ENCODE measurements at regions not wholly inside any gene's neighbourhood (a gene's known extent, or its start where the extent isn't known, plus 50 kb on each side); places are given as distances from the start of the nearest gene placed in this dataset.
"Not testable (repeated sequence)": the region's sequence is repeated elsewhere in the genome, so short reads cannot be mapped to it uniquely, and the experiment has no call there.

- no peak for DNase-seq (ENCODE audit: low read depth, low spot score)
Observed at GRCh38 chr10:78584681-78585080, 484.1 kb upstream of the ZMIZ1 start.

- DNase-seq (ENCODE audit: low read depth, low spot score): no peak
Observed at GRCh38 chr10:78585952-78586351, 482.8 kb upstream of the ZMIZ1 start.

GRCh38 chr10:78588194-78588811, 480.5 kb upstream of the ZMIZ1 start:
- DNase-seq (ENCODE audit: low read depth, low spot score): peak; percentile 82

DNA sequence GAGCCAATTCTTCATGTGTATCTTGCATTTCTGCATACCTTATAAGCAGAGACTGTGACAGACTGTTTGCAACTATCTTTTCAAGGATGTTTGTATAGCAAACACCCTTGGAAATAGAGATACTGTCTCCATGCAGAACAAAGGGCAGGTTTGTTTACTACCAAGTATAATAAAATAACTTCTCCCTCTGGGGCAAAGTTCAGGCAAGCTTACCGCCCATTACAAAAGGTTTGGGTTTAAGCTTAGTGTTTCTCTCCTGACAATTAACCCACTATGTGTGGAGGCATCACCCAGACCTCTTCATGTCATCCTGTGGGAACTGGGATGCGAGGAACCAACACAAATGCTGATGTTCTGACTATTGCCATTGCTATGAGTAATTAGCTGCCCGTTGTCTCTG, 479.1 kb upstream of the ZMIZ1 start:
- DNase-seq (ENCODE audit: low read depth, low spot score): no peak

GRCh38 chr10:78591066-78591465, 477.7 kb upstream of the ZMIZ1 start:
- no peak for DNase-seq (ENCODE audit: low read depth, low spot score)

DNA sequence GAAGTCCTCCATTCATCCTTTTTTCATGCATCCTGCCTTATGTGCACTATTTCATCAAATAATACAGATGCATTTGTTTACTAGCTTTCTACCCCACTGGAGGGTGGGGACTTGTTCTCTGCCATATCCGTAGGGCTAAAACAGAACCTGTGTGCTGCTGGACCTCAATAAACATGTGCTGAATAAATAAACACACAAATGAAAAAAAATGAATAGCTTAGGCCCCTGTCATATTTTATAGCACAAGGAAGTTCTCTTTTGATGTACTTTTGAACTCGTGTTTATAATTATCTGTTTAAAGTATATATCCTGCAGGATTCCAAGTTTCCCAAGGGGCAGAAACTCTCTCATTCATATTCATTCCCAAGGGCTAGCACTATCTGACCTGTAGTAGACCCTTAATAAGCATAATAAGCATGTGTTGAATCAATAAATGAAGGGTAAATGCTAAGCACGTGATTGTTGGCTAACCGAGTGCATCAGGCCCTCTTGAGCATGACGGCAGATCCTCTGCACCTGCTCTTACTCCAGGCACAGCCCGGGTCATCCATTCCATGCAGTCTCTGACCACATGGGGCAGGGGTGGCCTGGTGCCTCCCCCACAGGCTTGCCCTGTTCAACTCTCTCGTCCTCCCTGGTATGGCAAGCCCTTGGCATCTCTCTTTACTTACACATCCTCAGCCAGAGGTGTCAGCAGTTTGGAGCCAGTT, 474.1 kb upstream of the ZMIZ1 start:
- DNase-seq (ENCODE audit: low read depth, low spot score): no peak

DNA sequence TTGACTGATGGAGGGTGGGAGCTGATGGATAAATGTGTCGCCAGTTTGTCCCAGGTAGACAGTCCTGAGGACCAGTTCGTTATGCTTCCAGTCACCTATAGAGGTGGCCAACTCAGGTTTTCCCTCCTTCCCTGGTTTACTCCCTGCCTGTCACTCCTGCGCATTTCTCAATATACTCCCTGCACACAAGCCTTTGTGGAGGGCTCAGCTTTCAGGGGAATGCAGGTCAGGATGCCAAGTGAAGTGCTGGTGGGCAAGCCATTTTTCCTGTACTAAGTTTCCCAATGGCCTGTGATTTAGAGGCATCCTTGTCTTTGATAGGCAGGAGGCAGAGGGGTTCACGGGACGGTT, 473.5 kb upstream of the ZMIZ1 start:
- no peak for DNase-seq (ENCODE audit: low read depth, low spot score)

GRCh38 chr10:78596556-78596955, 472.2 kb upstream of the ZMIZ1 start:
- no peak for DNase-seq (ENCODE audit: low read depth, low spot score)

DNA sequence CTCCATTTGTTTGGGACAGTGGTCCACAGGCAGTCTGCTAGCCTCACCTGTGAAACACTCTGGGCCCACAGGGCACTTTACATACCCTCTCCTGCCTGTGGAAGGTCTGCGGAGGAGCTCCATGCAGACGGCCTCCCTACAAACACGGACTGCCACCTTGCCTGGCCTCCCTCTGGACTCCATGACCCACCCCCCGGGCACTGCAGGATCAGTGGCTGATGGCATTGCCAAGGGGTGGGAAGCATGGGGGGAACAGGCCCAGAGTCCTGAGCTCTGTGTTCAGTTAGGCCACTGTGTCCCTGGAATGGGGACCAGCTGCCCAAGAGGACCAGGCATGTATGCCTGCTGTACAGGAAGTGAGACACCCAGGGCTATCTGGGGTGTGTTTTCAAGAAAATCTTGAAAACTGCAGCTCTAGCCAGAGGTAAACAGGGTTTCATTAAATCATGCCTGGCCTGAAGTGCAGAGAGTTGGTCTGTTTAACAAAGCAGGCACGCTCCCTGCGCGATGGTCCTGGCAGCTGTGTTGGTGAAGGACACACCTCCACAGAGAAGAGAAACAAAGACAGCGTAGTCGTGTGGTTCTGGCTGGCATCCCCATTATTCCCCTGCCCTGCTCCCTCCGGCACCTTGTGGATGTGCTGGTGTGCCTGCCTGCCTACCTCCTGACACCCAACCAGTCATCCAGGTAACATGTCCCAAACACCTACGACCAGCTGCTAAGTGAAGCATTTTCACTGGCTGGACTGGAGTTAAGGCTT, 470.8 kb upstream of the ZMIZ1 start:
- DNase-seq (ENCODE audit: low read depth, low spot score): no peak

GRCh38 chr10:78599122-78599853, 469.5 kb upstream of the ZMIZ1 start:
- DNase-seq (ENCODE audit: low read depth, low spot score): no peak

GRCh38 chr10:78600121-78600665, 468.6 kb upstream of the ZMIZ1 start:
- no peak for DNase-seq (ENCODE audit: low read depth, low spot score)

GRCh38 chr10:78600740-78601139, 468.0 kb upstream of the ZMIZ1 start:
- DNase-seq (ENCODE audit: low read depth, low spot score): peak; percentile 45

- no peak for DNase-seq (ENCODE audit: low read depth, low spot score)
Observed at GRCh38 chr10:78602201-78602932, 466.4 kb upstream of the ZMIZ1 start.

- no peak for DNase-seq (ENCODE audit: low read depth, low spot score)
Observed at GRCh38 chr10:78604286-78604685, 464.5 kb upstream of the ZMIZ1 start.

- DNase-seq (ENCODE audit: low read depth, low spot score): no peak
Observed at GRCh38 chr10:78604721-78605120, 464.0 kb upstream of the ZMIZ1 start.

DNA sequence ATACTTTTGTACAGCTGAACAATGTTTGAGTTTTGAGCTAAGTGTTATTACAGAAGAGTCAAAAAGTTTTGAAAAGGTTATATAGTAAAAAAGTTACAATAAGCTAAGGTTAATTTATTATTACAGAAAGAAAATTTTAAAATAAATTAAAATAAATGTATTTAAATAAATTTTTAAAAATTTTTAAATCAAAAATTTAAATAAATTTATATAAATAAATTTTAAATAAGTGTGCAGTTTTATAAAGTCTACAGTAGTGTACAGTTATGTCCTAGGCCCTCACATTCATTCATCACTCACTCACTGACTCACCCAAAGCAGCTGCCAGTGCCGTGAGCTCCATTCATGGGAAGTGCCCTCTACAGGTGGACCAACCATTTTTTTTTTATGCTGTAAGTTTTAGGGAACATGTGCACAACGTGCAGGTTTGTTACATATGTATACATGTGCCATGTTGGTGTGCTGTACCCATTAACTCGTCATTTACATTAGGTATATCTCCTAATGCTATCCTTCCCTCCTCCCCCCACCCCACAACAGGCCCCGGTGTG, 462.9 kb upstream of the ZMIZ1 start:
- peak; percentile 33 for DNase-seq (ENCODE audit: low read depth, low spot score)

DNA sequence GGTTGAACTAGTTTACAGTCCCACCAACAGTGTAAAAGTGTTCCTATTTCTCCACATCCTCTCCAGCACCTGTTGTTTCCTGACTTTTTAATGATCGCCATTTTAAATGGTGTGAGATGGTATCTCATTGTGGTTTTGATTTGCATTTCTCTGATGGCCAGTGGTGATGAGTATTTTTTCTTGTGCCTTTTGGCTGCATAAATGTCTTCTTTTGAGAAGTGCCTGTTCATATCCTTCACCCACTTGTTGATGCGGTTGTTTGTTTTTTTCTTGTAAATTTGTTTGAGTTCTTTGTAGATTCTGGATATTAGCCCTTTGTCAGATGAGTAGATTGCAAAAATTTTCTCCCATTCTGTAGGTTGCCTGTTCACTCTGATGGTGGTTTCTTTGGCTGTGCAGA, 462.0 kb upstream of the ZMIZ1 start:
- not testable (repeated sequence) for DNase-seq (ENCODE audit: low read depth, low spot score)

- DNase-seq (ENCODE audit: low read depth, low spot score): no peak
Observed at GRCh38 chr10:78609976-78610375, 458.8 kb upstream of the ZMIZ1 start.

- no peak for DNase-seq (ENCODE audit: low read depth, low spot score)
Observed at GRCh38 chr10:78613132-78613531, 455.6 kb upstream of the ZMIZ1 start.

DNA sequence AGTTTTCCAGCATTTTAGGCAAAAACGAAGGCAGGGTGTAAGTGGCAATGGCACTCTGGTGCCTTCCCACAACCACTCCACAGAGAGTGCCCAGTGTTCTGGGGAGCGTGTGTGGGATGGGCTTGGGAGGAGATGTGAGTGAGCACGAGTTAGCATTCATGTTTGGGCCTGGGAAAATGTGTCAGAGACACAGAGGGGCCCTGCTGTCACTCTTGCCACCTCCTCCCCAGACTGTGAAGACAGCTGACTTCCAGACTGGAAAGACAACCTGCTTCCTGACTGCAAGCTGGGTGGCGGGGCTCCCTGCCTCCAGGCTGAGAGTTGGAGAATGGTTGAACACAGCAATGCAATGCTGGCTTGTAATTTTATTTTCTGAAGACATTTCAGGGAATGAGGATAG, 454.5 kb upstream of the ZMIZ1 start:
- DNase-seq (ENCODE audit: low read depth, low spot score): no peak

DNA sequence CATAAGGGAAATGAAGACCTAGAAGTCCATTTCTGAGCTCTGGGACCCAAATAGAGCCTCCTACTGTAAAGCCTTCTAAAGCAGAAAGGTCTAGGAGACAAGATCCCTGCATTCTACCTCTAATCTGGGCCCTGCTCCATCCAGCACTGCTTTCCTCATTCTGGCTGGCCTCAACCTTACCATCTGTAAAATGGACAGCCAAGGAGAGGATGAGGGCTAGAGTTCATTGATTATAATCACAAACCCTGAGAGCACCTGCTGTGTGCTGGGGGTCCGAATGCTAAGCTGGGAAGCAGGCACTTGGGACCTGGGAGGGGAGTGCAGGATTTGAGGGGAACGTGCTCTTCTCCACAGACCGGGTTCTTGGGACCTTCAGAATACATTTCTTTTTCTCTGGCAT, 454.0 kb upstream of the ZMIZ1 start:
- no peak for DNase-seq (ENCODE audit: low read depth, low spot score)

Data from astrocyte of the hippocampus (primary cell).